ENCODE measurements at regions not wholly inside any gene's neighbourhood (a gene's known extent, or its start where the extent isn't known, plus 50 kb on each side); places are given as distances from the start of the nearest gene placed in this dataset.

- TF ChIP-seq, protein P1, sequence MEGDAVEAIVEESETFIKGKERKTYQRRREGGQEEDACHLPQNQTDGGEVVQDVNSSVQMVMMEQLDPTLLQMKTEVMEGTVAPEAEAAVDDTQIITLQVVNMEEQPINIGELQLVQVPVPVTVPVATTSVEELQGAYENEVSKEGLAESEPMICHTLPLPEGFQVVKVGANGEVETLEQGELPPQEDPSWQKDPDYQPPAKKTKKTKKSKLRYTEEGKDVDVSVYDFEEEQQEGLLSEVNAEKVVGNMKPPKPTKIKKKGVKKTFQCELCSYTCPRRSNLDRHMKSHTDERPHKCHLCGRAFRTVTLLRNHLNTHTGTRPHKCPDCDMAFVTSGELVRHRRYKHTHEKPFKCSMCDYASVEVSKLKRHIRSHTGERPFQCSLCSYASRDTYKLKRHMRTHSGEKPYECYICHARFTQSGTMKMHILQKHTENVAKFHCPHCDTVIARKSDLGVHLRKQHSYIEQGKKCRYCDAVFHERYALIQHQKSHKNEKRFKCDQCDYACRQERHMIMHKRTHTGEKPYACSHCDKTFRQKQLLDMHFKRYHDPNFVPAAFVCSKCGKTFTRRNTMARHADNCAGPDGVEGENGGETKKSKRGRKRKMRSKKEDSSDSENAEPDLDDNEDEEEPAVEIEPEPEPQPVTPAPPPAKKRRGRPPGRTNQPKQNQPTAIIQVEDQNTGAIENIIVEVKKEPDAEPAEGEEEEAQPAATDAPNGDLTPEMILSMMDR (IDR thresholded peaks at IDR 0.05) = no peak
- no peak for TF ChIP-seq POLR2A (IDR thresholded peaks at IDR 0.05)
Measured at GRCh38 chr13:84931264-84931663, 868.0 kb downstream of the SLITRK6 start.
